Endodermal cell (in vitro differentiated cells): ENCODE measurements at regions not wholly inside any gene's neighbourhood (a gene's known extent, or its start where the extent isn't known, plus 50 kb on each side); places are given as distances from the start of the nearest gene placed in this dataset.

Source experiments
- DNase-seq: peaks from one replicate; pipeline ENCODE4 v3.0.0-alpha.2; 2017
- H3K27ac ChIP-seq: 2 replicates; pipeline ENCODE4 v1.5.1; 2013; ENCODE audit warnings: mild to moderate bottlenecking, low read depth, low read length, moderate library complexity
- H3K27me3 ChIP-seq: 2 replicates; pipeline ENCODE4 v1.6.1; 2013; ENCODE audit warnings: mild to moderate bottlenecking, low read length, moderate library complexity; ENCODE audit not compliant: insufficient read depth, control insufficient read depth, poor library complexity, severe bottlenecking
- H3K36me3 ChIP-seq: 2 replicates; pipeline ENCODE4 v1.7.0; 2013; ENCODE audit warnings: mild to moderate bottlenecking, low read length, moderate library complexity; ENCODE audit not compliant: control insufficient read depth, insufficient read depth
- H3K4me1 ChIP-seq: one replicate; pipeline ENCODE4 v1.7.0; 2013; ENCODE audit warnings: low read length; ENCODE audit not compliant: control insufficient read depth, insufficient read depth
- H3K4me3 ChIP-seq: 2 replicates; pipeline ENCODE4 v1.5.1; 2013; ENCODE audit warnings: mild to moderate bottlenecking, low read length, moderate library complexity
- H3K9ac ChIP-seq: 2 replicates; pipeline ENCODE4 v1.6.1; 2013; ENCODE audit warnings: mild to moderate bottlenecking, low read length, moderate library complexity; ENCODE audit not compliant: poor library complexity, severe bottlenecking; ENCODE audit errors: extremely low read depth
- H3K9me3 ChIP-seq: 2 replicates; pipeline ENCODE4 v1.6.1; 2013; ENCODE audit warnings: mild to moderate bottlenecking, low read length, moderate library complexity; ENCODE audit not compliant: control insufficient read depth
- H3K27ac Mint-ChIP-seq: 2 replicates; pipeline ENCODE4 v1.8.0; 2020; ENCODE audit warnings: mixed read lengths
- H3K27me3 Mint-ChIP-seq: 2 replicates; pipeline ENCODE4 v1.8.0; 2021; ENCODE audit warnings: mild to moderate bottlenecking, mixed read lengths; ENCODE audit not compliant: insufficient read depth
- H3K36me3 Mint-ChIP-seq: 2 replicates; pipeline ENCODE4 v1.8.0; 2020; ENCODE audit warnings: low read depth, mixed read lengths
- H3K4me1 Mint-ChIP-seq: 2 replicates; pipeline ENCODE4 v1.8.0; 2020; ENCODE audit warnings: mixed read lengths
- H3K4me3 Mint-ChIP-seq: 2 replicates; pipeline ENCODE4 v1.8.0; 2020; ENCODE audit warnings: mild to moderate bottlenecking, moderate library complexity, mixed read lengths
- H3K9me3 Mint-ChIP-seq: 2 replicates; pipeline ENCODE4 v1.8.0; 2020; ENCODE audit warnings: mild to moderate bottlenecking, mixed read lengths
- WGBS, 2 experiments: methylation state at CpG; one replicate each; pipeline versions ENCODE4 v1.1.5 to v1.1.7; 2013; ENCODE audit warnings: missing lambda C conversion rate in 2 of 2, mixed read lengths in 1 of 2; ENCODE audit not compliant: insufficient coverage in 1 of 2, insufficient read length in 1 of 2; 5-methylcytosine and 5-hydroxymethylcytosine counted together
- TF ChIP-seq, protein P1 (sequence below): fragments of 200-600 bp; sonication (generic); conservative IDR thresholded peaks from 2 replicates; pipeline ENCODE4 v1.5.0; 2021; ENCODE audit warnings: antibody characterized with exemption, mild to moderate bottlenecking

- Histone ChIP-seq H3K27ac (no peak overlapping the region), H3K27me3 (no peaks in the 10 kb centered on the region), H3K9me3 (peaks cover 35% of the 10 kb centered on the region), H3K4me1 (no peaks in the 10 kb centered on the region), H3K4me3 (no peak overlapping the region), H3K9ac (no peak overlapping the region), H3K36me3 (no peaks in the 10 kb centered on the region)
- Mint-ChIP-seq H3K4me1 (peaks cover 5% of the 10 kb centered on the region), H3K4me3 (no peak overlapping the region), H3K36me3 (peaks cover 4% of the 10 kb centered on the region), H3K27ac (no peak overlapping the region), H3K9me3 (peaks cover 12% of the 10 kb centered on the region), H3K27me3 (peaks cover 2% of the 10 kb centered on the region)
- WGBS, 2 experiments, result 93% methylated on average over 2 of the region's 2 CpGs; no CpG with 5 or more reads in 1 of the 2 experiments
- TF ChIP-seq, protein P1, sequence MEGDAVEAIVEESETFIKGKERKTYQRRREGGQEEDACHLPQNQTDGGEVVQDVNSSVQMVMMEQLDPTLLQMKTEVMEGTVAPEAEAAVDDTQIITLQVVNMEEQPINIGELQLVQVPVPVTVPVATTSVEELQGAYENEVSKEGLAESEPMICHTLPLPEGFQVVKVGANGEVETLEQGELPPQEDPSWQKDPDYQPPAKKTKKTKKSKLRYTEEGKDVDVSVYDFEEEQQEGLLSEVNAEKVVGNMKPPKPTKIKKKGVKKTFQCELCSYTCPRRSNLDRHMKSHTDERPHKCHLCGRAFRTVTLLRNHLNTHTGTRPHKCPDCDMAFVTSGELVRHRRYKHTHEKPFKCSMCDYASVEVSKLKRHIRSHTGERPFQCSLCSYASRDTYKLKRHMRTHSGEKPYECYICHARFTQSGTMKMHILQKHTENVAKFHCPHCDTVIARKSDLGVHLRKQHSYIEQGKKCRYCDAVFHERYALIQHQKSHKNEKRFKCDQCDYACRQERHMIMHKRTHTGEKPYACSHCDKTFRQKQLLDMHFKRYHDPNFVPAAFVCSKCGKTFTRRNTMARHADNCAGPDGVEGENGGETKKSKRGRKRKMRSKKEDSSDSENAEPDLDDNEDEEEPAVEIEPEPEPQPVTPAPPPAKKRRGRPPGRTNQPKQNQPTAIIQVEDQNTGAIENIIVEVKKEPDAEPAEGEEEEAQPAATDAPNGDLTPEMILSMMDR, result no peak
- no peak for DNase-seq
Observed at GRCh38 chr4:92031825-92032224, 271.9 kb upstream of the GRID2 start.

- Histone ChIP-seq H3K9ac (no peak overlapping the region), H3K36me3 (no peaks in the 10 kb centered on the region), H3K9me3 (peaks cover 45% of the 10 kb centered on the region), H3K27ac (no peak overlapping the region), H3K4me1 (no peaks in the 10 kb centered on the region), H3K4me3 (no peak overlapping the region), H3K27me3 (no peaks in the 10 kb centered on the region)
- Mint-ChIP-seq H3K36me3 (peaks cover 4% of the 10 kb centered on the region), H3K4me3 (no peak overlapping the region), H3K4me1 (peaks cover 5% of the 10 kb centered on the region), H3K9me3 (peaks cover 36% of the 10 kb centered on the region), H3K27ac (no peak overlapping the region), H3K27me3 (peaks cover 3% of the 10 kb centered on the region)
- DNase-seq, result no peak
- TF ChIP-seq, protein P1, result no peak
- WGBS, 2 experiments, result 84 to 100% methylated on average over 2 to 3 of the region's 3 CpGs
Observed at GRCh38 chr4:92035666-92036065, 268.1 kb upstream of the GRID2 start.

DNA sequence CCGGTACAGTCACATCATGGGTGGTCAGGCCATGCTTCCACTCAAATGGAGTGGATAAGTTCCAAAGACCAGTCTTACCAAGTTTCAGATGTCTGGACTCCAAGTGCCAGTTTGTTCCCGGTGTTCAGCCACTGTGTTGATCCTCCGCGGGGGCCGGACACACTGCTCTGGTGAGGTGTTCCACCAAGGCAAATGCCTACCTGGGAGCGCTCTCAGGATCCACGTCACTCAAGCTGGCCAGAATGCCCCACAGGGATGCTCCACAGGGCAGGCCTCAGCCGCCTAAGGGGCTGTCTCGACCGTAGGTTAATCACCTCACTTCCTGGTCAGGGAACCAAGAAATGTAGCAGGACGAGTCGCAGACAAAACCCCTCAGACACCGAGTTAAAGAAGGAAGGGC is 258.0 kb upstream of the GRID2 start:
- H3K4me3 ChIP-seq, result no peak overlapping the region
- Mint-ChIP-seq H3K4me3 (no peak overlapping the region), H3K27me3 (peaks cover 8% of the 10 kb centered on the region), H3K27ac (no peak overlapping the region), H3K9me3 (peaks cover 10% of the 10 kb centered on the region), H3K4me1 (peaks cover 10% of the 10 kb centered on the region), H3K36me3 (no peaks in the 10 kb centered on the region)
- H3K27me3 ChIP-seq, result no peaks in the 10 kb centered on the region
- WGBS, 2 experiments, result 95 to 96% methylated on average over 7 to 13 of the region's 13 CpGs
- no peaks in the 10 kb centered on the region for H3K4me1 ChIP-seq
- peaks cover 4% of the 10 kb centered on the region for H3K9me3 ChIP-seq
- no peak overlapping the region for H3K27ac ChIP-seq
- no peak overlapping the region for H3K9ac ChIP-seq
- DNase-seq, result no peak
- H3K36me3 ChIP-seq, result no peaks in the 10 kb centered on the region
- TF ChIP-seq, protein P1, result no peak
